Dedifferentiated amniotic fluid mesenchymal stem cell (primary cell): ENCODE measurements at regions not wholly inside any gene's neighbourhood (a gene's known extent, or its start where the extent isn't known, plus 50 kb on each side); places are given as distances from the start of the nearest gene placed in this dataset.
"Not testable (repeated sequence)": the region's sequence is repeated elsewhere in the genome, so short reads cannot be mapped to it uniquely, and the experiment has no call there.

ENCODE experiments used
- DNase-seq: peaks from one replicate; pipeline ENCODE4 v3.0.0-alpha.2; 2016; ENCODE audit errors: extremely low spot score

- DNase-seq = no peak
Observed at GRCh38 chr2:15751477-15751876, 159.8 kb downstream of the DDX1 start.

GRCh38 chr2:15752552-15753232 is 161.0 kb downstream of the DDX1 start:
- DNase-seq = no peak

GRCh38 chr2:15753233-15753798 is 161.6 kb downstream of the DDX1 start:
- DNase-seq = no peak

- no peak for DNase-seq
Observed at GRCh38 chr2:15753811-15754702, 162.4 kb downstream of the DDX1 start.

- no peak for DNase-seq
Observed at GRCh38 chr2:15754703-15755099, 163.0 kb downstream of the DDX1 start.

- no peak for DNase-seq
Observed at GRCh38 chr2:15755528-15755927, 163.9 kb downstream of the DDX1 start.

GRCh38 chr2:15756011-15756550 is 164.4 kb downstream of the DDX1 start:
- no peak for DNase-seq

- DNase-seq = no peak
Observed at GRCh38 chr2:15756882-15757819, 165.5 kb downstream of the DDX1 start.

- DNase-seq = no peak
Observed at GRCh38 chr2:15757820-15758586, 166.3 kb downstream of the DDX1 start.

GRCh38 chr2:15758848-15759247 is 167.2 kb downstream of the DDX1 start:
- no peak for DNase-seq

- no peak for DNase-seq
Observed at GRCh38 chr2:15759385-15759784, 167.7 kb downstream of the DDX1 start.

GRCh38 chr2:15759791-15760190 is 168.1 kb downstream of the DDX1 start:
- not testable (repeated sequence) for DNase-seq

- no peak for DNase-seq
Observed at GRCh38 chr2:15760232-15760910, 168.7 kb downstream of the DDX1 start.

- no peak for DNase-seq
Observed at GRCh38 chr2:15761056-15761455, 169.4 kb downstream of the DDX1 start.

GRCh38 chr2:15761910-15762309 is 170.2 kb downstream of the DDX1 start:
- no peak for DNase-seq

GRCh38 chr2:15762449-15762848 is 170.8 kb downstream of the DDX1 start:
- no peak for DNase-seq

GRCh38 chr2:15763106-15763821 is 171.6 kb downstream of the DDX1 start:
- no peak for DNase-seq

GRCh38 chr2:15763822-15764682 is 172.4 kb downstream of the DDX1 start:
- no peak for DNase-seq

- no peak for DNase-seq
Observed at GRCh38 chr2:15764683-15765011, 173.0 kb downstream of the DDX1 start.
